Fibroblast of mammary gland (primary cell): ENCODE measurements at regions not wholly inside any gene's neighbourhood (a gene's known extent, or its start where the extent isn't known, plus 50 kb on each side); places are given as distances from the start of the nearest gene placed in this dataset.

Source experiments
- DNase-seq: peaks from one replicate; pipeline ENCODE4 v3.0.0-alpha.2; 2010; ENCODE audit warnings: low read depth
- H3K4me3 ChIP-seq: 2 replicates; pipeline ENCODE4 v1.5.1; 2011; ENCODE audit warnings: low read depth, mild to moderate bottlenecking, low read length, moderate library complexity; ENCODE audit not compliant: control insufficient read depth
- TF ChIP-seq, protein P1 (sequence below): conservative IDR thresholded peaks from 2 replicates; pipeline ENCODE4 v1.5.1; 2011; ENCODE audit warnings: low read depth, low read length, inconsistent platforms; ENCODE audit not compliant: control insufficient read depth, insufficient read depth

GRCh38 chr20:9926476-9926875 lies 87.6 kb upstream of the PAK5 start:
- TF ChIP-seq, protein P1, sequence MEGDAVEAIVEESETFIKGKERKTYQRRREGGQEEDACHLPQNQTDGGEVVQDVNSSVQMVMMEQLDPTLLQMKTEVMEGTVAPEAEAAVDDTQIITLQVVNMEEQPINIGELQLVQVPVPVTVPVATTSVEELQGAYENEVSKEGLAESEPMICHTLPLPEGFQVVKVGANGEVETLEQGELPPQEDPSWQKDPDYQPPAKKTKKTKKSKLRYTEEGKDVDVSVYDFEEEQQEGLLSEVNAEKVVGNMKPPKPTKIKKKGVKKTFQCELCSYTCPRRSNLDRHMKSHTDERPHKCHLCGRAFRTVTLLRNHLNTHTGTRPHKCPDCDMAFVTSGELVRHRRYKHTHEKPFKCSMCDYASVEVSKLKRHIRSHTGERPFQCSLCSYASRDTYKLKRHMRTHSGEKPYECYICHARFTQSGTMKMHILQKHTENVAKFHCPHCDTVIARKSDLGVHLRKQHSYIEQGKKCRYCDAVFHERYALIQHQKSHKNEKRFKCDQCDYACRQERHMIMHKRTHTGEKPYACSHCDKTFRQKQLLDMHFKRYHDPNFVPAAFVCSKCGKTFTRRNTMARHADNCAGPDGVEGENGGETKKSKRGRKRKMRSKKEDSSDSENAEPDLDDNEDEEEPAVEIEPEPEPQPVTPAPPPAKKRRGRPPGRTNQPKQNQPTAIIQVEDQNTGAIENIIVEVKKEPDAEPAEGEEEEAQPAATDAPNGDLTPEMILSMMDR, result no peak
- no peak overlapping the region for H3K4me3 ChIP-seq
- DNase-seq, result no peak

- no peak for DNase-seq
- H3K4me3 ChIP-seq, result no peak overlapping the region
- TF ChIP-seq, protein P1, result no peak
Measured at GRCh38 chr20:9926007-9926406, 87.1 kb upstream of the PAK5 start.

- TF ChIP-seq, protein P1, result no peak
- DNase-seq, result no peak
- no peak overlapping the region for H3K4me3 ChIP-seq
Measured at GRCh38 chr20:9923648-9924047, 84.8 kb upstream of the PAK5 start.

DNA sequence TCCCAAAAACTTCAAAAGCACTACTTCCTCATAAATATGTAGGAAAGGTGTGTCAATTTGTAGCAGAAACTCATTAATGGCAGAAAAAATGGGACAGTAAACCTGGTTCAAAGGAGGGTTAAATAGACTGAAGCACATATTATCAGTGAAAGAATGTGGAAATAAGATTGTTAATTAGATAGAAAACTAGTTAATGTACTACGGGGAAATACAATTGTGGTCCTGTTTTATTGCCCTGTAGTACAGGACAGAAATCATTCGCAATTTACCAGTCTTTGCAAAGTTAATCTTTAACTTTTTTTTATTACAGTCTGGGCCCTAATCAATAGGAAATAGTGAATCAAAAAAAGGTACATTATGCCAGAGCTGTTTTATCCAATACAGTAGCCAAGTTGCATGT lies 82.0 kb upstream of the PAK5 start:
- no peak overlapping the region for H3K4me3 ChIP-seq
- TF ChIP-seq, protein P1, result no peak
- no peak for DNase-seq

GRCh38 chr20:9919271-9920014 lies 80.6 kb upstream of the PAK5 start:
- H3K4me3 ChIP-seq, result no peak overlapping the region
- TF ChIP-seq, protein P1, result no peak
- DNase-seq, result no peak

GRCh38 chr20:9918348-9918747 lies 79.5 kb upstream of the PAK5 start:
- no peak overlapping the region for H3K4me3 ChIP-seq
- TF ChIP-seq, protein P1, result no peak
- no peak for DNase-seq
